ENCODE measurements at regions not wholly inside any gene's neighbourhood (a gene's known extent, or its start where the extent isn't known, plus 50 kb on each side); places are given as distances from the start of the nearest gene placed in this dataset.
"Not testable (repeated sequence)": the region's sequence is repeated elsewhere in the genome, so short reads cannot be mapped to it uniquely, and the experiment has no call there.

DNA sequence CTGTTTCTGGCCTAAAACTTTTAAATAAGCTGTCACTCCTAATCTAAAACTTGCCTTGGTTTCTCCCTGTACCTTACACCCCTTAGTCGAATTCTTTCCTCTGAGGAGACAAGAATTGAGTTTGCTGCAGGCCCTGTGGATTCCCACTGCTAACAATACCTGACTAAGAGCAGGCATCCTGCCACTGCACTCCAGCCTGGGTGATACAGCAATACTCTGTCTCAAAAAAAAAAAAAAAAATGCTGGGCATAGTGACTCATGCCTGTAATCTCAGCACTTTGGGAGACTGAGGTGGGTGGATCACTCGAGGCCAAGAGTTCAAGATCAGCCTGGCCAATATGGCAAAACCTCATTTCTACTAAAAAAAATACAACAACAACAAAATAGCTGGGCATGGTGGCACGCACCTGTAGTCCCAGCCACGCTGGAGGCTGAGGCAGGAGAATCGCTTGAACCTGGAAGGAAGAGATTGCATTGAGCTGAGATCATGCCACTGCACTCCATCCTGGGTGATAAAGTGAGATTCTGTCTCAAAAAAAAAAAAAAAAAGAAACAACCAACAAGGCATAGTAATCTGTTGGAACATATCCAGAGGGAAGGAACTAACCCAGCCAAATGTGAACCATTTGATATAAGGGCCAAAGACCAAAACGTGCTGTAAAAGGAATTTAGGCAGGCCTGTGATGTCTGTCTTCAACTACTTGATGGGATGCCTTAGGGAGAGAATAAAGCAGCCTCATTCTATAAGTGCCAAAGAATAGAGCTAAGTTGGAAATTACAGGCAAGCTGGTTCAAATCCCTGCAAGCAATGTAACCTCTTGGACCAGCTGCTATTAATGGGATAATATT is 732.7 kb upstream of the AUTS2 start:
- Histone ChIP-seq H3K36me3 (ENCODE audit: insufficient read depth, low read length) (no peaks in the 10 kb centered on the region), H3K79me2 (ENCODE audit: insufficient read depth, low read length) (no peaks in the 10 kb centered on the region), H3K4me1 (ENCODE audit: insufficient read depth, low read length) (no peaks in the 10 kb centered on the region), H2AFZ (ENCODE audit: low read depth, low read length) (no peak overlapping the region), H3K27ac (ENCODE audit: low read length) (no peak overlapping the region), H3K9ac (ENCODE audit: low read depth, low read length) (no peak overlapping the region), H4K20me1 (ENCODE audit: insufficient read depth, low read length) (no peaks in the 10 kb centered on the region), H3K4me3 (ENCODE audit: low read depth in 1 of 2, low read length in 2 of 2) (no peak overlapping the region), H3K9me3 (ENCODE audit: insufficient read depth, low read length, severe bottlenecking) (no peaks in the 10 kb centered on the region), H3K4me2 (ENCODE audit: insufficient read depth, low read length) (no peak overlapping the region), H3K27me3 (ENCODE audit: insufficient read depth, low read length, poor library complexity) (no peaks in the 10 kb centered on the region)
- ATAC-seq (ENCODE audit: insufficient read depth, low read depth) (no peak), DNase-seq (no peak)
- TF ChIP-seq EZH2 (IDR thresholded peaks at IDR 0.05; ENCODE audit: borderline replicate concordance, low read depth, low read length, severe bottlenecking) = no peak
- no peak for TF ChIP-seq CTCF (IDR thresholded peaks at IDR 0.05; ENCODE audit: borderline replicate concordance, extremely low read depth, low read length, poor library complexity, severe bottlenecking)

DNA sequence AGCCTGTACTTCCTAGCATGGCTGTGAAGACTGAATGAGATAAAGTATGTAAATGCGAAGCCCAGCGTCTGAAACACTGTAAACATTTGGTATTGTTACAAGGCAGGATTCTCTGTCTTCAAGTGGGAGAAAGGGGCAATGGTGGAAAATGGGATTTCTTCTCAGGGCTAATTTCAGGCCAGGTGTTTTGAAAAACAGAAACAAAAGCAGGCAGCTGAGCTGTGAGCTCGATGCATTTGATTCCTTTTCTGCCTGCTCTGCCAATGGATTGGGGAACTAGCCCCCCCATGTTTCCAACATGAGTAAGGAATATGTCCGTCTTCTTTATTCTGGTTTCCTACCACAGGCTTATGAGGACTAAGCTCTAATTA is 732.1 kb upstream of the AUTS2 start:
- Histone ChIP-seq H3K4me3 (ENCODE audit: low read depth in 1 of 2, low read length in 2 of 2) (no peak overlapping the region), H3K4me1 (ENCODE audit: insufficient read depth, low read length) (no peaks in the 10 kb centered on the region), H3K79me2 (ENCODE audit: insufficient read depth, low read length) (no peaks in the 10 kb centered on the region), H4K20me1 (ENCODE audit: insufficient read depth, low read length) (no peaks in the 10 kb centered on the region), H3K36me3 (ENCODE audit: insufficient read depth, low read length) (no peaks in the 10 kb centered on the region), H3K4me2 (ENCODE audit: insufficient read depth, low read length) (no peak overlapping the region), H3K9me3 (ENCODE audit: insufficient read depth, low read length, severe bottlenecking) (no peaks in the 10 kb centered on the region), H3K27me3 (ENCODE audit: insufficient read depth, low read length, poor library complexity) (no peaks in the 10 kb centered on the region), H3K27ac (ENCODE audit: low read length) (no peak overlapping the region), H2AFZ (ENCODE audit: low read depth, low read length) (no peak overlapping the region), H3K9ac (ENCODE audit: low read depth, low read length) (no peak overlapping the region)
- DNase-seq (no peak), ATAC-seq (ENCODE audit: insufficient read depth, low read depth) (no peak)
- TF ChIP-seq CTCF (IDR thresholded peaks at IDR 0.05; ENCODE audit: borderline replicate concordance, extremely low read depth, low read length, poor library complexity, severe bottlenecking) = no peak

DNA sequence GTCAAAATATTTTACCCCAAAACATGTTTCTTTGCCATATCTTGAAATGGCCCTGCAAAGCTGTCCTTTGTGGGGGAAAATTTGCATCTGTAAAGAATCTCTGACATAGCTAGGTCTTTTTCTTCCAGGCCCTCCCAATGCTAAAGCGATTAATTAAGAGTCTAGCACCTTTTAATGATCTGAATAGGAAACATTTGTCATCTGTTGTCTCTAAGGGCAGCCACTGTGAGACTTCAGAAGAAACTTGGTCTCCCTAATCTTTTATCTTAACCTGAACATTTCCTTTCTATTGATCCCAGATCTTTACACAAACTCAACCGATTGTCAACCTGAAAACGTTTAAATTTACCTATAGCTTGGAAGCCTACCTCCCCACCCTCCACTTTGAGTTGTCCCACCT is 731.6 kb upstream of the AUTS2 start:
- H2AFZ ChIP-seq (ENCODE audit: low read depth, low read length); H3K4me1 ChIP-seq (ENCODE audit: insufficient read depth, low read length); H3K9ac ChIP-seq (ENCODE audit: low read depth, low read length); H3K27me3 ChIP-seq (ENCODE audit: insufficient read depth, low read length, poor library complexity); H3K27ac ChIP-seq (ENCODE audit: low read length); H3K4me2 ChIP-seq (ENCODE audit: insufficient read depth, low read length); H3K4me3 ChIP-seq (ENCODE audit: low read depth in 1 of 2, low read length in 2 of 2); H3K79me2 ChIP-seq (ENCODE audit: insufficient read depth, low read length); H3K36me3 ChIP-seq (ENCODE audit: insufficient read depth, low read length); H4K20me1 ChIP-seq (ENCODE audit: insufficient read depth, low read length); DNase-seq; ATAC-seq (ENCODE audit: insufficient read depth, low read depth); H3K9me3 ChIP-seq (ENCODE audit: insufficient read depth, low read length, severe bottlenecking): not testable (repeated sequence)

DNA sequence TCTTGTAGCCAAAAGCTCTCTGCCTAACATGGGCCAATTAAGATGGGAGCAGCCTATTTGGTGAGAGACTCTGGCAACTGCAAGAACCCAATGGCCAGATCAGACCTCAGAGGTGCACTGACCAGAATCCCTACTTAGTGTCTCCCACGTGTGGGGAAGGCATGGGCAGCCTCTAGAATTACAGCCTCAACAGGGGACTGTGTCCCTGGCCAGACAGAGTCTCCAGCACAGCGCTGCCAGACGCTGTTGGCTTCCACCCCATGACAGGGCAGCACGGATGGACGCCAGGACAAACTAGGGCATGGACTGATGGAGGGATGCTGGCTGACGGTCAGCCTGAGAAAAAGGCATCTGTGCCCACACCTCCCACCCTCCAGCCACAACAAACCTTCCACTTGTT is 729.3 kb upstream of the AUTS2 start:
- Histone ChIP-seq H3K4me1 (ENCODE audit: insufficient read depth, low read length) (no peaks in the 10 kb centered on the region), H4K20me1 (ENCODE audit: insufficient read depth, low read length) (no peaks in the 10 kb centered on the region), H2AFZ (ENCODE audit: low read depth, low read length) (no peak overlapping the region), H3K27me3 (ENCODE audit: insufficient read depth, low read length, poor library complexity) (no peaks in the 10 kb centered on the region), H3K9ac (ENCODE audit: low read depth, low read length) (no peak overlapping the region), H3K9me3 (ENCODE audit: insufficient read depth, low read length, severe bottlenecking) (no peaks in the 10 kb centered on the region), H3K4me2 (ENCODE audit: insufficient read depth, low read length) (no peak overlapping the region), H3K36me3 (ENCODE audit: insufficient read depth, low read length) (no peaks in the 10 kb centered on the region), H3K27ac (ENCODE audit: low read length) (no peak overlapping the region), H3K79me2 (ENCODE audit: insufficient read depth, low read length) (no peaks in the 10 kb centered on the region), H3K4me3 (ENCODE audit: low read depth in 1 of 2, low read length in 2 of 2) (no peak overlapping the region)
- no peak for TF ChIP-seq CTCF (IDR thresholded peaks at IDR 0.05; ENCODE audit: borderline replicate concordance, extremely low read depth, low read length, poor library complexity, severe bottlenecking)
- TF ChIP-seq EZH2 (IDR thresholded peaks at IDR 0.05; ENCODE audit: borderline replicate concordance, low read depth, low read length, severe bottlenecking) = no peak
- ATAC-seq (ENCODE audit: insufficient read depth, low read depth) (no peak), DNase-seq (no peak)

Data from DND-41 (cell line).